C4-2B (cell line): ENCODE measurements at regions not wholly inside any gene's neighbourhood (a gene's known extent, or its start where the extent isn't known, plus 50 kb on each side); places are given as distances from the start of the nearest gene placed in this dataset.

Experiments used
- CTCF ChIP-seq: fragments of 450-650 bp; conservative IDR thresholded peaks from 2 replicates; pipeline ENCODE4 v1.5.1; 2017; ENCODE audit warnings: mild to moderate bottlenecking
- ZFX ChIP-seq: fragments of 450-650 bp; IDR thresholded peaks from 2 replicates; pipeline ENCODE4 v1.6.1; 2017

DNA sequence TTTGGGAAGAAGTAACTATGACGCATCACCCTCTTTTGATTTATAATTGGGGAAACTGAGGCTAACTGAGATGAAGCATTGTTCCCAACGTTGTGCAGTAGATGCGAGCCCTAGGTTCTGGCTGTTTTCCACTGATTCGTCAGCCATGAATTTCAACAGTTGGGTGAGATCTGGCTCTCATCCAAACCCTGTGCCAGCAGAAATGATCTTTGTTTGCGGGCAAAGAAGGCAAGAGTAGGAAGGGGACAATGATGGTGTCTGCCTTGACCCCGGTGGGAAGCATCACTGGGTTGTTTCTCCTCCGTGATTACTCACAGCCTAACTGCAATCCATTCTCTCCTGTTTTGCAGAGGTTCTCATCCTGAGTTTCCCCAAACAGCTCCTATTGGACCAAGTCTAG lies 142.3 kb downstream of the MIS18A start:
- TF ChIP-seq CTCF (no peak), ZFX (no peak)
